ENCODE measurements at regions not wholly inside any gene's neighbourhood (a gene's known extent, or its start where the extent isn't known, plus 50 kb on each side); places are given as distances from the start of the nearest gene placed in this dataset.
A peak's percentile ranks its signal among the peaks of the same experiment; 100 is the strongest.
"Not testable (repeated sequence)": the region's sequence is repeated elsewhere in the genome, so short reads cannot be mapped to it uniquely, and the experiment has no call there.

DNA sequence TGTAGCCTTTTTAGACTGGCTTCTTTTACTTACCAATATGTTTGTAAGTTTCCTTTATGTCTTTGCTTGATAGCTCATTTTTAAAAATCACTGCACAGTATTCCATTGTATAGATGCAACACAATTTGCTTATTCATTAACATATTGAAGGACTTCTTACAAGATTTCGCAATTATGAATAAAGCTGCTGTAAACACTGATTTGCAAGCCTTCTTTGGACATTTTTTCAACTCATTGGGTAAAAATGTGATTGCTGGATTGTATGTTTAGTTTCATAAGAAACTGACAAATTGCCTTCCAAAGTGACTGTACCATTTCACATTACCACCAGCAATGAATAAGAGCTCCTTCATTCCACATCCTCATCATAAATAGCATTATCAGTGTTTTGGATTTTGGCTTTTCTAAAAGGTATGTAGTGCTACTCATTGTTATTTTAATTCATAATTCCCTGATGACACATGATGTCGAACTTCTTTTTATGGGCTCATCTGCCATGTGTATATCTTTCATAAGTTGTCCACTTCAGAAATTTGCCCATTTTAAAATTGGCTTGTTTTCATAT is 80.7 kb downstream of the TFAP2B start:
- no peak for ATAC-seq

DNA sequence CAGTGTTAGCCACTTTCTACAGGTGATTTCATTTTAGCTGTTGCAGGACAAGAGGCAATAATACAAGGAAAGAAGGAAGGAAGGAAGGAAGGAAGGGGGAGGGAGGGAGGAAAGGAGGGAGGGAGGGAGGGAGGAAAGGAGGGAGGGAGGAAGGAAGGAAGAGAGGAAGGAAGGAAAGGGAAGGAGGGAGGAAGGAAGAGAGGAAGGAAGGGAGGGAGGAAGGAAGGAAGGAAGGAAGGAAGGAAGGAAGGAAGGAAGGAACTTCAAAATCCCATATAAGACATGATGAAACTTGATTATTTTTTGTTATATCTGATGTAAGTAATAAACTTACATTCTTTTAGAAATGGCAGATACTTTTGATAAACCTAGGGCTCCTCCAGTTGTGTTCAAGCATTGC is 83.6 kb downstream of the TFAP2B start:
- ATAC-seq: no peak

DNA sequence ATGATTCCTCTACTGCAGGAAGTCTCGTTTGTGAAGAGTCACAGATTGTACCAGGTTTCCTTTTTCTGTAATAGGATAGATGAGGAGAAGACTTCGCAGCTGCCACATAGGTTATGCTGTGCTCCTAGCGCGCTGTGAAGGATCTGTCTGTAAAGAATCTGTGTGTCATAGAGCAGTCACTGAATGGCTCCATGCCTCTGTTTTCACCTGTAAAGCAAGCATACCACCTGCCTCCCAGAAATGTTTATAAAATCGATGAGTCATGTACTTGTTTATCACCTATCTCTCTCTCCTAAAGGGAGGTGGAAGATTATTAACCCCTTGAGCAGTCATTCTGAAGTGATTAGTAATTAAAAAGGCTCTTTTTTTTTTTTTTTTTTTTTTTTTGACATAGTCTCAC is 86.6 kb downstream of the TFAP2B start:
- no peak for ATAC-seq

DNA sequence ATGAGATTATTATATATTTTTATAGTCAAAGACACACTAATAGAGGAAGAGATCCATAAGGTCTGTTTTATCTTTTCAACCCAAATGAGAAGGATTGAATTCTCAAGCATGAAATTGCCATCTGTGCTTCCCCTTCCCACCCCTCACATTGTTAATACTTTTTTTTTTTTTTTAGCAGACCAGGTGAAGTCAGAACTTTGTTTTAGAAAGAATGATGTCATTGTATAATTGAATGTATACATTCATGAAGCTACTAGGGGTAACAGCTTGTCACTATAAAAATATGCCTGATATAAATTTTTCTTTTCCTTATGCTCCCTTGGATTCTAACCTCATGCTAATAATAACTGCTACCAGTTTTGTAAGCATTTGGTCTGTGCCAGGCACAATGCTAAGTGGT is 88.9 kb downstream of the TFAP2B start:
- ATAC-seq: no peak

DNA sequence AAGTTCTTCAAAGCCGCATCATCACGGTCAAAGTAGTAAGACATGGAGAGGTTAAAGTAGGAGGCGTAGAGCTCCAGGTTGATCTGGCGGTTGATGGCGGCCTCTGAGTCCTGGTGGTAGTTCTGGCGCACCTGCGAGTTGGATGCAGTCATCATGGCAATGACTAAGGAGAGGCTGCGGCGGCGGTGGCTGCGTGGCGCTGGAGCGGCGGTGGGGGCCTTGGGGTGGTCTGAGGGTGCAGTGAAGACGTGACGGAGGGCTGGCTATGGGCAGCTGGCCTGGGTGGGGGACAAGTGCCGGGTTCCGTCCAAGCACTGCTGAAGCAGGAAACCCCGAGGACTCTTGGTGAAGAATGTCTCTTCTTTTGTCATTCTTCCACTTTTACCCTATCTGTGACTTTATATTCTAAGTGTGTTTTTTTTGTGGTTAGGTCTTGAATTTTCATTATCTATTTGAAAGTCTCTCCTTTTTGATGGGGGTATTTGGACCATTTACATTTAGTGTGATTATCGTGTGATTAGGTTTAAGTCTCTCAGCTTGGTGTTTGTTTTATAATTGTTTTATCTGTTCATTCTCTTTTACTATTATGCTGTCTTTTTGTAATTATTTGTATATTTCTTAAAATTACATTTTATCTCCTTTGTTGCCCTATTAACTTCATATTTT is 94.6 kb downstream of the TFAP2B start:
- no peak for ATAC-seq

DNA sequence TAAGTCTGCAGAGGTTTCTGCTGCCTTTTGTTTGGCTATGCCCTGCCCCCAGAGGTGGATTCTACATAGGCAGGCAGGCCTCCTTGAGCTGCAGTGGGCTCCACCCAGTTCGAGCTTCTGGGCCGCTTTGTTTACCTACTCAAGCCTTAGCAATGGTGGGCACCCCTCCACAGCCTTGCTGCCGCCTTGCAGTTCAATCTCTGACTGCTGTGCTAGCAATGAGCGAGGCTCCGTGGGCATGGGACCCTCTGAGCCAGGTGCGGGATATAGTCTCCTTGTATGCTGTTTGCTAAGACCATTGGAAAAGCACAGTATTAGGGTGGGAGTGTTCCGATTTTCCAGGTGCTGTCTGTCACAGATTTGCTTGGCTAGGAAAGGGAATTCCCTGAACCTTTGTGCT is 102.7 kb downstream of the TFAP2B start:
- not testable (repeated sequence) for ATAC-seq

DNA sequence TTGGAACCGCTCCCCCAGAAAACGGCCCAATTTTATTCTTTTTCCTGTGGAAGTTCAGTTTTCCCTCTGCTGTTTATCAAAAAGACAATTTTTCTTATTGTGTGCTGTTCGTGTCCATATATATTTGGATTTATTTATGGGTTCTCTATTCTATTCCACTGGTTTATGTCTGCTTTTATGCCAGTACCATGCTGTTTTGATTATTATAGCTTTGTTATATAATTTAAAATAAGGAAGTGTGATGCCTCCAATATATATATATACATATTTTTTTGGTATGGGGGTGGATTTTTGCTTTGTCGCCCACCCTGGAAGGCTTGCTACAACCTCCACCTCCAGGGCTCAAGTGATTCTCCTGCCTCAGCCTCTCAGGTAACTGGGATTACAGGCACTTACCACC is 103.3 kb downstream of the TFAP2B start:
- no peak for ATAC-seq

DNA sequence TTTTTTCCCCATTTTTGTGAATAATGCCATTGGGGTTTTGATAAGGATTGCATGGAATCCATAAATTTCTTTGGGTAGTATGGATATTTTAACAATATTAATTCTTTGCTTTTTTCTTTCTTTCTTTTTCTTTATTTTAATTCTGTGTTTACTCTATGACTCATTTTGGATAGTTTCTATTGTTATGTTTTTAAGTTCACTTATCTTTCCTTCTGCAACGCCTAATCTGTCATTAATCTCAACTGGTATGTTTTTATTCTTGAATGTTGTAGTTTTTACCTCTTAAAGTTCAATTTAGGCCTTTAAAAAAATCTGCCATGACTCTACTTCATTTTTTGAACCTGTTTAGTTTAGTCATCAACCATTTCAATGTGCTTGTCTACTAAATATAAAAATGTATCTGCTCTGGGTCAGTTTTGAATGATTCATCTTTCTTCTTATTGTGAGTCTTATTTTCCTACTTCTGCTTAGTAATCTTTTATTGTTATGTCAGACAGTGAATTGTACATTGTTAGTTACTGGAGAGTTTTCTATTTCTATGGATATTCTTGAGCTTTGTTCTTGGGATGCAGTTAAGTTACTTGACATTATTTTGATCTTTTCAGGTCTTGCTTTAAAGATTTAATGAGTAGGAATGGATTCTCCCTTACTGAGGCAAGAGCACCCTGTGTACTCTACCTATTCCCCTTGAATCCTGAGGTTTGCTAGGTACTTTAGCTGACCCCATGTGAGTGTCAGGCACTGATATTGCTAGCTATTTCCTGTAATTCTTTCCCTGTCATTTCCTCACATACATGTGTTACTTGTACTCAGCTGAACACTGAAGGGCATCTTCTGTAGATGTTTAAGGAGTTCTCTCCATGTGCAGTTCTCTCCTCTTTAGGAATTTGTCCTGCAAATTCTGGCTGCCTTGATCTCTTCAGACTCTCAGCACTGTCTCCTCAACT is 104.2 kb downstream of the TFAP2B start:
- ATAC-seq: peak; percentile 38

DNA sequence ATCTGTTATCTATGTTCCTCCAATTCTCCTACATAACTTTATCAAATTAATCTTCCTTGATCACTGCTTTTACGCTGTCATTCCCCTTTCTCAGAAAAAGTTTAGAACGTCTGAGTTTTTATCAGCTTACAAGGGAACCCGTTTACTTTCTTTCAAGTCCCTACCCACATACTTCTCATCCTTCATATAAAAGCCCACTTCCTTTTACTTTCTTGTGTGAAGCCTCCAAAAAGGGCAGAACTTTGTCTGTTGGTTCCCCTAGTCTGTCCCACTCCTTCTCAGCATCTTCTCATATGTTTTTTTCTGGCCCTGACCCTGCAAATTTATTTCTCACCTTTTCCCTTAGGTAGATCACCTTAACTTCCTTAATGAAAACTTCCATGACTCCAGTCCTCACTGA is 106.1 kb downstream of the TFAP2B start:
- ATAC-seq: no peak

DNA sequence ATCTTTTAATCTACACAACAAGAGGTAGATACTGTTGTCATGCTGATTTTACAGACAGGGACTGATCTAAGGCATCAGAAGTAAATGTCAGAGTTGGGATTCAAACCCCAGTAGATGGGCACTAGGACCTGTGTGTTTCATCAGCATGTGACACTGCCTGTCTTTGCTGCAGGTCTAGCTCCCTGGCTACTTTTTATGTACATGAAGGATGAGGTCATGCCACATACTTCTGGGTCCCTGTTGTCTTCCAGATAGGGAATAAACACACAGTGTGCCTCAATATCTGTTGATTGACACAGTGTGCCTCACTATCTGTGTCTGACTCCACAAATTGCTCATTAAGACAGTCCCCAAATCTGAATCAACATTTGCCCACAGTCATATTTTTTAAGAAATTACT is 106.9 kb downstream of the TFAP2B start:
- no peak for ATAC-seq

DNA sequence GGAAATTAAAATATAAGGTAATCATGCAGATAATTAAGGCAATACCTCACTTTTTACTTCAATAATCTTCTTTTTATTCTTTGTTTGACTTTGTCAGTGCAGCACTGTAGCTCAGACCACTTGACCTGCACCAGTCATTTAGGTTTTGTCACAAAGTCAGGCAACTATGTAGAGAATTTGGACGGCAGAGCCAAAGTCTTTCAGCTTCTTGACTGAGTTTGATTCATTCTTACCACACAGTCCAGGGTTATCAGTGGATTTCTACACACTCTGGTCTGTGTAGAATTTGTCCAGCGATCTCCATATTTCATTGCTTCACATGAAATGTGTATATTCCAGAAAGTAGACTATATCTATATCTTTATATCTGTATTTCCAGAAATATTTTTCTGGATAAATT is 107.3 kb downstream of the TFAP2B start:
- ATAC-seq: no peak

DNA sequence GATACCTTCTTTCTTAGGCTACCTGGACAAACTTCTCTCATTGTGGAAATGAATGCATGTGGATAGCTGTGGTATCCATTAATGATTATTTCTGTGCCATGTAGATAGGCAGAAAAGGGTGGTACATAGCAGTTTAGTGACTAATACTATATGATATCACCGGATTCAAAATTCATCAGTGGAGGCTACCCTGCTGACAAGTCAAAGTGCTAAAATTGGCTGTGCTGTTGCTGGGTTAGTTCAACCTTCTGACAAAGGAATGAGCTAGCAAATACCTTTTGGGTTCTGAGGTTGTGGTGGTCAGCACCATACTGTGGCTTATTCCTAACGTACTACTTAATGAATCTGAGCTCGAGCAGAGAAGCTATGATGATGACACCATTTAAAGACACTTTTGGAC is 109.1 kb downstream of the TFAP2B start:
- no peak for ATAC-seq

DNA sequence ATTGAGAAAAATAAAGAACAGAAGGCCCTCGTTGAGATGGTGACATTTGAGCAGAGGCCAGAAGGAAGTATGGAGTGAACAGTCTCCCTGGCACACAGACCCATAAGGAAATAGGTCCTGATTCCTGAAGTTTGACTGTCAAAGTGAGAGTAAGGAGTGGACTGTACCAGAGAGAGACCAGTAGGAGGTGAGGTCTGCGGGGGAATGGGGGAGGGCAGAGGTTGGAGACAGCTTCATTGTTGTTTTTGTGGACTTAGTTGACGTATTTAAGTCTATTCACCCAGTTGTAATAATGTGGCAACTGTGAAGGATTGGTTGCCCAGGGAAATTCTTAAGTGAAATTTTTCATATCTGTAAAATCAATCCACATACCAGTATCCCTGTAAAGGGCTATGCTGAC is 110.7 kb downstream of the TFAP2B start:
- ATAC-seq: no peak

DNA sequence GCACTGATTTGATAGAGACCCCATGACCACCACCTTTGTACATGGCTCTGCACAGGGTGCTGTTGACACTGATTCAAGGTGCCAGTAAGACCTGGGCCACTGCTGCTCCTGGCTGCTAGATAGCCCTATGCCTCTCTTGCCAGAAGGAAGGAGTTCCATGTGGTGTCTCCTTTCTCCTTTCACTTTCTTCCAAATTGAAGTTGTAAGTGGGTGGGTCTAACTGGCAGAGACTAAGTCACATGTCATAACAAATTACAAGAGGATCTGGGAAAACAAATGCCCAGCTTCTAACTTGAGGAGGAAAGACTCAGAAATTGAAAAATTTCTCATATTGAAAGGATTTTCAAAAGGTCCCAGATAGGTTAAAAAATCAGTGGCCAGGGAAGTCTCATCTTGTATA is 116.8 kb downstream of the TFAP2B start:
- no peak for ATAC-seq

DNA sequence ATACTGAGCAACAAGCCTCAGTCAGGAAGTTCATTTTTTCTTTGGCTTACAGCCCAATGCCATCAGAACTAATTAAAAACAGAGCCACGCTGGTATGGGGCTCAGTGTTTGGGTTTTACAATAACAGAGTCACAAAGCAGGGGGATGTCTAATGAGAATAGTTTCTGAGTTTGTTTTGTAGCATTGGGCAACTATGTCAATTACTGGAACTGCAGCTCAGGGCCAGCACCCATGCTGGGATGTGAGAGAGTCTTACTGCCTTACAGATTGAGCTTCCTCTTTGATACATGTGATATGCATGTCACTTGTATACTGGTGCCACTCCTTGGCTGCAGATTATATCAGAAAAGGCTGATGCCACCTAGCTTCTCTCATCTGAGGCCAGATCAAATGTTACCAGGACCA is 117.6 kb downstream of the TFAP2B start:
- no peak for ATAC-seq

DNA sequence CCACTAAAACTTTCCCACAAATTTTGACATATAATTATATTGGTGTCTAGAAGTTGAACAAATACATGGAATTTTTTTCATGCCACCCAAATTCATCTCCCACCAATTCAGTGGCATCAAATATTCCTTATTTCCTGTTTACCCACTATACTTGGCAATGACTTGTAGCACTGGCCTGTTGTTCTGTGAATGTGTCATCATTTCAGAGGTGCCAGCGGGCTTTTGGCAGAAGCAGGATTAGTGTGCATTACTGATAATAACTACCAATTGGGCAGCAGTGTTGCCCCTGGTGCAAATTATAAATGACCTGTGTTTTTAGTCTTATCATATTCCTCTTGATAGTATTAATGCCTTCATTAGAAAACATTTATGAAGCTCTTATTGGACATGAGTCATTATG is 121.3 kb downstream of the TFAP2B start:
- no peak for ATAC-seq

DNA sequence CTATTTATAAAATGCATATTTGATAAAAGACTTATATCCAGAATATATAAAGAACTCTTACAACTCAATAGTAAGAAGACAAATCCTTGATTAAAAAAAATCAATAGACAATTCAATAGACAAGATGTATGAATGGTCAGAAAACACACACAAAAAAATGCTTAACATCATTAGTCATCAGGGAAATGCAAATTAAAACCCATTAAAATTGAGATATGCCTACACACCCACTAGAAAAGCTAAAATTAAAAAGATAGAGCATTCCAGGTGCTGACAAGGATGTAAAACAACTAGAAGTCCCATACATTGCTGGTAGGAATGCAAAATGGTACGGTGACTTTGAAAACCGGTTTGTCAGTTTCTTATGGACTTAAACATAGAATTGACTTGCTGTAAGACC is 127.1 kb downstream of the TFAP2B start:
- no peak for ATAC-seq

DNA sequence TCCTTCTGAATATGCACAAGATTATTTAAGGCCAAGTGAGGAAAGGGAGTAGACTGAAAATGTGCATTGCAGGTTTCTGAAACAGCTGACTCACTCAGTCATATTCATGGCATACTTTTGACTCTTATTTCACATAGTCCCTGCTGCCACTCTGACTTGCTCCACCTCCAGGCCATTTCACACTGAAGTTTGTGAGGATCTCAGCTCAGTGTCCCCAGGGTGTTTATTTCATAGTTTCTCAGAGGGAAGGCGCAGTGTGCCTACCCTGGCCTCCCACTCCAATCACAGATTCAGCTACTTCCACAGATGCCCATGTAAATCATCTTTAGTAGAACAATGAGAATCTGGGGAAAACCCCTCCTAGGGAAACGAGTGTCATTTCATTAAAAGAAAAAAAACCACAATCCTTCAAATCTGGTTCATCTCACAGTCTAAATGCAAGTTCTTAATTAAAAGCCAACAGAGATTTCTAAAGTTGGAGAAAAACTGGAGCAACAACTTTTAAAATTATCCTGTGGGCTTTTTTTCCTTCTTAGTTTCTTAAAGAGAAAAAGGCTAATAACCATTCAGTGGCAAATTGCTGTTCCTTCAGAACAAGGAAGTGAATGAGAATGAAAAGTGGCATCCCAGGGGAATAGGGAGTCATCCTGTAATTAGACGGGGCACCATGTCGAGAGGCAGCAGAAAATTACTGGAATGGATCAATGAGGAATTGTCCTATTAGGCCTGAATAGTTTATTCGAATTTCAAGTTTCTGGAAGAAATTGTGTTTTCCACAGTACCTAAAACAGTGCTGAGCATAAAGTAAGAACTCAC is 133.6 kb downstream of the TFAP2B start:
- ATAC-seq: no peak

DNA sequence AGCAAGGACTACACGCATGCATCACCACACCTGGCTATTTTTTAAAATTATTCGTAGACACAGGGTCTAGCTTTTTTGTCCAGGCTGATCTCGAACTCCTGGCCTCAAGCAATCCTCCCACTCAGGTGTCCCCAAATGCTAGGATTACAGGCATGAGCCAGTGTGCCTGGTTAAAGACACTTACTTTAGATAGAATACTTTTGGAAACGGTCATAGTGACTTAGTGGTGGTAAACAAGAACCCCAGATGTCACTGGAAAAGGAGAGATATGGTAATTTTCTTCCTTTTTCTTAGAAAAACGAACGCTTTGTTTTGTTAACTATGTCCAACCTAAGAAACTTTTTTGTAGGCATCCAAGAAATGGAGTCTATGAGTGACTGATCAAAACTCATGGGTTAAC is 137.3 kb downstream of the TFAP2B start:
- no peak for ATAC-seq

DNA sequence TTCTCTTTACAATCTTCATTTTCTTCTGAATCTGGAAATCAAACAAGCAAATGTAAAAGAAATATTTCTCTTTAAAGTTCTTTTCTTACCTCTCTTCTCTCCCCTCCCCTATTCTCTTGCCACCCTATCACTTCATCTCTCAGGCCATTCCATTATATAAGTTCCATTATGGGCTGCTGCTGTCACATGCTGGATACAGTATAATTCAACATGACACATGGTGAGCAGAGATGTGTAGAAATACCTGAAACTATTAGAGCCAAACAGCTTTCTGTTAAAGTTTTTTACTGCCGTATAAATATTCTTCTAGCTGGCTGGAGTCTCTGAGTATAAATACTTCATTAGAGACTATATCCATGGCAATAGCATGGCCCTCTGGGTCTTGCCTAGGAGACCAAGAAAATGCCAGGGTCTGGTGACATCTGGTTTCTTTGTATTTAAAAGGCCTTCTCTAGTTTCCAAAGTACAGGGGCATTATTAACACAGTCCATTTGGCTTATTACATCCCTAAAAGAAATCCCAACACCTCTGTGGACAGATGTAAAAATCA is 139.6 kb downstream of the TFAP2B start:
- ATAC-seq: no peak

DNA sequence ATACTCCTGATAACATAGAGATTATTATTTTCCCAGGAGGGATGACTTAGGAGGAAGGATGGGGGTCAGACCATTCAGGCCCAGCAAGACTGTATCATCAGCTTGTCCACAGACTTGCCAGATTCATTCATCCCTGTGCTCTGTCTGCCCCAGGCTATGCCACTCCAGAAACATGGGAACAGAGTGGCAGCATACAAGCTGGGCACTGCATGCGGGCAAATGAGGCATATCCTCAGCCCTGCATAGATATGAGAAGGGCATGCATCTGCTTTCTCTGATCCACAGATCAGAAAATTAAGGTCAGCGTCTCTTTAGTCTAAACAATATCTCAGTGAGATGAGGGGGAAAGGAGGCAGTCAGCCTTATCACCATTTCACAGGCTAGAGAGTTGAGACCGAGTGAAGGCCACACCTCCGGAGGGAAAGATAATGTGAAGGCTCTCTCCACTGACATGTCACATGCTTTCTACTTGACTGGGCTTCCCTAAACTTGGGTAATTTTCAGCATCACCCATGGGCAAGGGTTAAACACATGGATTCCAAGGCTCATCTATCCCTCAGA is 140.5 kb downstream of the TFAP2B start:
- ATAC-seq: no peak

DNA sequence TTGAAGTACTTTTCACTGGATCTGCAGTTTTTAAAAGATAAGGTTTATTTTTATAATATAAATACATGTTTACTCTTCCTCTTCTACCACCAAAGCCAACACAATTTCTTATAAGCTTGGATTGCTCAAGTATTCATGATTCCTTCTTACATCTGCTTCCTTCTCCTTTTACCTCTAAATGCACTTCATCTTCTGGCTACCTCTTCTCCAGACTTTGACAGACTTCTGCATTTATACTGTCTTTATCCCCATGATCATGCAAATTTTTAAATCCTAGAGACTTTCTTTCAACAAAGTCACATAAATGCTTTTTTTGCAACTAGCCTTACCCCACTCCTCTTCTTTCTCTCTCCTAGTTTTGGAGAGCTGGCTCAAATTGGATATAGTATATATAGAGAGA is 142.9 kb downstream of the TFAP2B start:
- ATAC-seq: no peak

Data from esophagus mucosa (tissue), 1 donor.